CD14-positive monocyte (primary cell): ENCODE measurements at regions not wholly inside any gene's neighbourhood (a gene's known extent, or its start where the extent isn't known, plus 50 kb on each side); places are given as distances from the start of the nearest gene placed in this dataset.

Experiments
- DNase-seq, 3 donors: peaks; one replicate each; pipeline ENCODE4 v3.0.0-alpha.2; 2011 to 2022
- H2AFZ ChIP-seq: 2 replicates; pipeline ENCODE4 v1.6.0; 2012; ENCODE audit warnings: mild to moderate bottlenecking, low read depth, low read length, inconsistent platforms; ENCODE audit not compliant: insufficient read depth, poor library complexity, severe bottlenecking
- H3K27ac ChIP-seq, 2 donors: 1 replicate in 1 of 2; 2 replicates in 1 of 2; pipeline ENCODE4 v1.5.1; 2012 to 2013; ENCODE audit warnings: low read length in 2 of 2, control low read depth in 1 of 2, inconsistent platforms in 1 of 2, low read depth in 1 of 2, mild to moderate bottlenecking in 1 of 2
- H3K27me3 ChIP-seq, 2 donors: one replicate each; pipeline versions ENCODE4 v1.6.0 to v1.6.1; 2011 to 2013; ENCODE audit warnings: low read length in 2 of 2; ENCODE audit not compliant: control insufficient read depth in 2 of 2, insufficient read depth in 2 of 2
- H3K36me3 ChIP-seq, 2 donors: replicated peaks in 1 of 2; 1 replicate in 1 of 2; 2 replicates in 1 of 2; pipeline versions ENCODE4 v1.5.1 to v1.6.1; 2012 to 2013; ENCODE audit warnings: low read length in 2 of 2, control low read depth in 1 of 2, inconsistent platforms in 1 of 2, mild to moderate bottlenecking in 1 of 2; ENCODE audit not compliant: insufficient read depth in 2 of 2, control insufficient read depth in 1 of 2
- H3K4me1 ChIP-seq, 2 donors: 1 replicate in 1 of 2; 2 replicates in 1 of 2; pipeline versions ENCODE4 v1.5.1 to v1.6.1; 2012 to 2013; ENCODE audit warnings: low read length in 2 of 2, control low read depth in 1 of 2, inconsistent platforms in 1 of 2, mild to moderate bottlenecking in 1 of 2, moderate library complexity in 1 of 2; ENCODE audit not compliant: insufficient read depth in 2 of 2, control insufficient read depth in 1 of 2
- H3K4me2 ChIP-seq: replicated peaks from 2 replicates; pipeline ENCODE3; 2012; ENCODE audit warnings: low read length, moderate library complexity, mild to moderate bottlenecking; ENCODE audit not compliant: poor library complexity, severe bottlenecking; ENCODE audit errors: extremely low read depth
- H3K4me3 ChIP-seq, 3 experiments: fragments of 200-600 bp in 1 of 3; sonication (generic) in 1 of 3; replicated peaks in 1 of 3; 1 replicate in 2 of 3; 2 replicates in 1 of 3; pipeline ENCODE4 v1.5.1; 2011 to 2013; ENCODE audit warnings: low read length in 3 of 3, mild to moderate bottlenecking in 3 of 3, control low read depth in 2 of 3, low read depth in 2 of 3, inconsistent platforms in 1 of 3, moderate library complexity in 1 of 3
- H3K79me2 ChIP-seq: 2 replicates; pipeline ENCODE4 v1.6.0; 2012; ENCODE audit warnings: mild to moderate bottlenecking, control low read depth, inconsistent platforms, low read length, moderate library complexity; ENCODE audit not compliant: insufficient read depth
- H3K9ac ChIP-seq: 2 replicates; pipeline ENCODE4 v1.6.0; 2017; ENCODE audit warnings: low read length, mild to moderate bottlenecking; ENCODE audit not compliant: insufficient read depth, poor library complexity, severe bottlenecking
- H3K9me3 ChIP-seq, 2 donors: replicated peaks in 1 of 2; 1 replicate in 1 of 2; 2 replicates in 1 of 2; pipeline versions ENCODE4 v1.5.1 to v1.6.1; 2012 to 2013; ENCODE audit warnings: low read length in 2 of 2, control low read depth in 1 of 2; ENCODE audit not compliant: control insufficient read depth in 1 of 2, insufficient read depth in 1 of 2
- H4K20me1 ChIP-seq: 2 replicates; pipeline ENCODE4 v1.6.0; 2012; ENCODE audit warnings: mild to moderate bottlenecking, low read length, control low read depth, moderate library complexity; ENCODE audit not compliant: insufficient read depth
- H3K27ac Mint-ChIP-seq, 7 donors: one replicate each; pipeline ENCODE4 v1.8.0; 2020; ENCODE audit warnings: mild to moderate bottlenecking in 7 of 7, mixed read lengths in 7 of 7, moderate library complexity in 6 of 7, inconsistent platforms in 2 of 7
- H3K27me3 Mint-ChIP-seq, 3 donors: one replicate each; pipeline ENCODE4 v1.8.0; 2021 to 2022; ENCODE audit warnings: low read depth in 3 of 3, mild to moderate bottlenecking in 3 of 3, mixed read lengths in 3 of 3, moderate library complexity in 3 of 3, inconsistent platforms in 1 of 3
- H3K36me3 Mint-ChIP-seq, 2 donors: one replicate each; pipeline ENCODE4 v1.8.0; 2020; ENCODE audit warnings: mixed read lengths in 2 of 2, inconsistent platforms in 1 of 2, mild to moderate bottlenecking in 1 of 2
- H3K4me1 Mint-ChIP-seq: one replicate; pipeline ENCODE4 v1.8.0; 2020; ENCODE audit warnings: mild to moderate bottlenecking, mixed read lengths
- H3K4me3 Mint-ChIP-seq, 2 donors: one replicate each; pipeline ENCODE4 v1.8.0; 2020; ENCODE audit warnings: mild to moderate bottlenecking in 2 of 2, mixed read lengths in 2 of 2, moderate library complexity in 1 of 2
- H3K9me3 Mint-ChIP-seq, 7 donors: one replicate each; pipeline ENCODE4 v1.8.0; 2020 to 2022; ENCODE audit warnings: mixed read lengths in 7 of 7, mild to moderate bottlenecking in 6 of 7, moderate library complexity in 6 of 7, inconsistent platforms in 2 of 7
- WGBS: methylation state at CpG from one replicate; pipeline ENCODE4 v1.1.5; 2013; ENCODE audit warnings: missing lambda C conversion rate; ENCODE audit not compliant: insufficient coverage; 5-methylcytosine and 5-hydroxymethylcytosine counted together
- intact Hi-C, 2 donors: fragments of 100-400 bp; cut with micrococcal nuclease; formaldehyde crosslinking; loops; one replicate each; pipeline versions ENCODE4 v1.15.0 to v1.15.1; 2023
- TF ChIP-seq, protein P1 (sequence below): fragments of 200-600 bp; IDR thresholded peaks from one replicate; pipeline ENCODE4 v1.8.0; 2022; ENCODE audit warnings: antibody characterized with exemption, mild to moderate bottlenecking

DNA sequence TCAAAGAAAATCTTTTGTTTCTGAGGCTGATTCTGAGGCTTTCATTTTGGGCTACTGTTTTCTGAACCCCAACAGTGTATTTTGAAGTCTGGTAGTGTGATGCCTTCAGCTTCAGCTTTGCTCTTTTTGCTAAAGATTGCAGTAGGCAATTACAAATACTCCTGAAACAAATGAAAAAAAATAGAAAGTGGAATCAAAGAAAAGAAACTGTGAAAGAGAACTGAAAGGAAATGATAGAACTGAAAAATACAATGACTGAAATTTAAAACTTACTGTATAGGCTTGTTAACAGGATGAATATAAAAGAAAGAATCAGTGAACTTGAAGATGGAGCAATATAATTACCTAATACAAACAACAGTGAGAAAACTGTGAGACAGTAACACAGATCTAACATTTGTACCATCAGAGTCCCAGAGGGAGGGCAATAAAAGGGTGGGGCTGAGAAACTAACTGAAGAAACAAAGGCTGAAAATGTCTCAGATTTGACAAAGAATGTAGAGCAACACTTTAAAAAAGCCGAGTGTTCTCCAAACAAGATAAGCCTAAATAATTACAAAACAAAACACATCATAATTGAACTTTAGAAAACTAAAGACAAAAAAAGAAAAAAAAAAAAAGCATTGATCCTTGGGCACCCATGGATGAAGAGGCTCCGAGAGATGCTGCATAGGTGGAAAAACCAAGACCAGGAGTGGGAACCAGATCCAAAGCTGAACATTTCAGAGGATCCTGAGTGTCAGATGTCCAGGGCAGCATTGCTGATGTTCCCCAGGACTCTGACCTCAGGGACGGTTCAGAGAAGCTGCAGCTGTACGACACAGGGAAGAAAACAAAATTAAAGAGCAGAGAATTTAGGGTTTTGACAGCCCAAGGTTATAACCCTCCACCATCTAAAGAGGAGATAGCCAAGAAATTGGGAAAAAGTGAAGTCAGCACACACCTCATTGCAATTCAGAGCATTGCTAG lies 223.2 kb upstream of the IGFBP3 start:
- H3K4me3 Mint-ChIP-seq, result no peak overlapping the region
- WGBS, result 78% methylated on average over 1 of the region's 4 CpGs
- H3K36me3 Mint-ChIP-seq, result no peaks in the 10 kb centered on the region
- intact Hi-C loops, result no loop called here
- TF ChIP-seq, protein P1, sequence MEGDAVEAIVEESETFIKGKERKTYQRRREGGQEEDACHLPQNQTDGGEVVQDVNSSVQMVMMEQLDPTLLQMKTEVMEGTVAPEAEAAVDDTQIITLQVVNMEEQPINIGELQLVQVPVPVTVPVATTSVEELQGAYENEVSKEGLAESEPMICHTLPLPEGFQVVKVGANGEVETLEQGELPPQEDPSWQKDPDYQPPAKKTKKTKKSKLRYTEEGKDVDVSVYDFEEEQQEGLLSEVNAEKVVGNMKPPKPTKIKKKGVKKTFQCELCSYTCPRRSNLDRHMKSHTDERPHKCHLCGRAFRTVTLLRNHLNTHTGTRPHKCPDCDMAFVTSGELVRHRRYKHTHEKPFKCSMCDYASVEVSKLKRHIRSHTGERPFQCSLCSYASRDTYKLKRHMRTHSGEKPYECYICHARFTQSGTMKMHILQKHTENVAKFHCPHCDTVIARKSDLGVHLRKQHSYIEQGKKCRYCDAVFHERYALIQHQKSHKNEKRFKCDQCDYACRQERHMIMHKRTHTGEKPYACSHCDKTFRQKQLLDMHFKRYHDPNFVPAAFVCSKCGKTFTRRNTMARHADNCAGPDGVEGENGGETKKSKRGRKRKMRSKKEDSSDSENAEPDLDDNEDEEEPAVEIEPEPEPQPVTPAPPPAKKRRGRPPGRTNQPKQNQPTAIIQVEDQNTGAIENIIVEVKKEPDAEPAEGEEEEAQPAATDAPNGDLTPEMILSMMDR, result no peak
- Histone ChIP-seq H2AFZ (no peak overlapping the region), H3K4me2 (no peak overlapping the region), H3K4me3 (no peak overlapping the region), H3K79me2 (no peaks in the 10 kb centered on the region), H3K9me3 (no peaks in the 10 kb centered on the region), H3K4me1 (no peaks in the 10 kb centered on the region), H3K27me3 (no peaks in the 10 kb centered on the region), H3K36me3 (no peaks in the 10 kb centered on the region), H4K20me1 (no peaks in the 10 kb centered on the region), H3K27ac (no peak overlapping the region), H3K9ac (no peak overlapping the region)
- no peaks in the 10 kb centered on the region for H3K4me1 Mint-ChIP-seq
- peaks cover 0 to 2% (median 0%) of the 10 kb centered on the region in 3 donors for H3K27me3 Mint-ChIP-seq
- peaks cover 0 to 5% (median 0%) of the 10 kb centered on the region in 7 donors for H3K9me3 Mint-ChIP-seq
- no peak for DNase-seq
- no peak overlapping the region for H3K27ac Mint-ChIP-seq

DNA sequence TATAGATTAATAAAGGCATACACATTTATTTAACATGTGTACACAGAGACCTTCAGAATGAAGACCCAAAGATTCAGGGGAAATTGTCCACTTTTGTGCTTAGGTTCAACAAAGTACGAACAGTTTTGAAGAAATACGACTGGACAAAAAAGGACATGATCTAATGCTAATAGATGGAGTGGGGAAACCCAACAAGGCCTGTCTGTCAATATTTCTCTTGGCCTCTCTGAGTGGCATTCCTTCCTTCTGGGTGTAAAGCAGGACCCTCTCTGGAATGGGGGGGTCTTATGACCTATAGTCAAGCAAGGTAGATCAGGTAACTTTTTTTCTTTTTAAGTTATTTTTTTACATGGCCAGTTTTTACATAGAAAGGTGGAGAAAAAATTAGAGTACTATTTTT lies 222.3 kb upstream of the IGFBP3 start:
- TF ChIP-seq, protein P1, result no peak

More for the DNA sequence above, 222.3 kb upstream of the IGFBP3 start:
- Histone ChIP-seq H3K36me3 (no peaks in the 10 kb centered on the region), H2AFZ (no peak overlapping the region), H3K79me2 (no peaks in the 10 kb centered on the region), H3K27ac (no peak overlapping the region), H4K20me1 (no peaks in the 10 kb centered on the region), H3K4me2 (no peak overlapping the region), H3K27me3 (no peaks in the 10 kb centered on the region), H3K9ac (no peak overlapping the region), H3K4me1 (no peaks in the 10 kb centered on the region), H3K9me3 (no peaks in the 10 kb centered on the region), H3K4me3 (no peak overlapping the region)
- intact Hi-C loops, result no loop called here
- Mint-ChIP-seq H3K27ac (no peak overlapping the region), H3K36me3 (no peaks in the 10 kb centered on the region), H3K4me3 (no peak overlapping the region), H3K4me1 (no peaks in the 10 kb centered on the region), H3K27me3 (peaks cover 0 to 2% (median 0%) of the 10 kb centered on the region in 3 donors), H3K9me3 (peaks cover 0 to 5% (median 0%) of the 10 kb centered on the region in 7 donors)
- no peak for DNase-seq
- 94% methylated on average over 2 of the region's 2 CpGs for WGBS
